Neural progenitor cell (in vitro differentiated cells): ENCODE measurements at regions not wholly inside any gene's neighbourhood (a gene's known extent, or its start where the extent isn't known, plus 50 kb on each side); places are given as distances from the start of the nearest gene placed in this dataset.

Experiments
- DNase-seq: peaks from one replicate; pipeline ENCODE4 v3.0.0-alpha.2; 2016; ENCODE audit warnings: low spot score
- H2AFZ ChIP-seq: fragments of 200-600 bp; sonication (generic); replicated peaks from 2 replicates; pipeline ENCODE4 v1.6.1; 2016; ENCODE audit warnings: antibody characterized with exemption
- H3F3A ChIP-seq: fragments of 200-600 bp; sonication (generic); 2 replicates; pipeline ENCODE4 v1.6.1; 2016; ENCODE audit warnings: antibody characterized with exemption, low read depth
- H3K27ac ChIP-seq: fragments of 200-600 bp; sonication (generic); 2 replicates; pipeline ENCODE4 v1.5.1; 2016; ENCODE audit warnings: mild to moderate bottlenecking
- H3K27me3 ChIP-seq: fragments of 200-600 bp; sonication (generic); 2 replicates; pipeline ENCODE4 v1.6.1; 2016; ENCODE audit warnings: mild to moderate bottlenecking, moderate library complexity
- H3K36me3 ChIP-seq: fragments of 200-600 bp; sonication (generic); 2 replicates; pipeline ENCODE4 v1.5.1; 2016
- H3K4me1 ChIP-seq: fragments of 200-600 bp; sonication (generic); 2 replicates; pipeline ENCODE4 v1.6.1; 2016; ENCODE audit warnings: mixed run types
- H3K4me2 ChIP-seq: fragments of 200-600 bp; sonication (generic); 2 replicates; pipeline ENCODE4 v1.6.1; 2016
- H3K4me3 ChIP-seq: fragments of 200-600 bp; sonication (generic); 2 replicates; pipeline ENCODE4 v1.5.1; 2016
- H3K79me2 ChIP-seq: fragments of 200-600 bp; sonication (generic); 2 replicates; pipeline ENCODE4 v1.6.1; 2016; ENCODE audit warnings: low read depth
- H3K9ac ChIP-seq: fragments of 200-600 bp; sonication (generic); 2 replicates; pipeline ENCODE4 v1.6.1; 2016
- H3K9me3 ChIP-seq: fragments of 200-600 bp; sonication (generic); 2 replicates; pipeline ENCODE4 v1.5.1; 2016; ENCODE audit warnings: low read depth
- H4K20me1 ChIP-seq: fragments of 200-600 bp; sonication (generic); 2 replicates; pipeline ENCODE4 v1.6.1; 2016; ENCODE audit warnings: low read depth
- H3K27ac Mint-ChIP-seq: 3 replicates; pipeline ENCODE4 v1.8.0; 2021; ENCODE audit warnings: mixed read lengths
- H3K27me3 Mint-ChIP-seq: 2 replicates; pipeline ENCODE4 v1.8.0; 2022; ENCODE audit warnings: low read depth, mild to moderate bottlenecking, inconsistent platforms, moderate library complexity, mixed read lengths; ENCODE audit not compliant: insufficient read depth
- H3K36me3 Mint-ChIP-seq: 3 replicates; pipeline ENCODE4 v1.8.0; 2021; ENCODE audit warnings: mixed read lengths
- H3K4me1 Mint-ChIP-seq: 3 replicates; pipeline ENCODE4 v1.8.0; 2021; ENCODE audit warnings: mixed read lengths
- H3K4me3 Mint-ChIP-seq: 3 replicates; pipeline ENCODE4 v1.8.0; 2021; ENCODE audit warnings: mild to moderate bottlenecking, moderate library complexity, mixed read lengths
- H3K9me3 Mint-ChIP-seq: 3 replicates; pipeline ENCODE4 v1.8.0; 2020; ENCODE audit warnings: mixed read lengths
- CTCF ChIP-seq: fragments of 200-600 bp; sonication (generic); IDR thresholded peaks from 2 replicates; pipeline ENCODE4 v1.5.1; 2017; ENCODE audit warnings: antibody characterized with exemption, mild to moderate bottlenecking
- EZH2 ChIP-seq: fragments of 200-600 bp; sonication (generic); IDR thresholded peaks from 2 replicates; pipeline ENCODE4 v1.6.1; 2017; ENCODE audit warnings: antibody characterized with exemption, mild to moderate bottlenecking, moderate library complexity
- EZH2phosphoT487 ChIP-seq: fragments of 200-600 bp; sonication (generic); IDR thresholded peaks from 2 replicates; pipeline ENCODE4 v1.6.1; 2017; ENCODE audit warnings: antibody characterized with exemption

DNA sequence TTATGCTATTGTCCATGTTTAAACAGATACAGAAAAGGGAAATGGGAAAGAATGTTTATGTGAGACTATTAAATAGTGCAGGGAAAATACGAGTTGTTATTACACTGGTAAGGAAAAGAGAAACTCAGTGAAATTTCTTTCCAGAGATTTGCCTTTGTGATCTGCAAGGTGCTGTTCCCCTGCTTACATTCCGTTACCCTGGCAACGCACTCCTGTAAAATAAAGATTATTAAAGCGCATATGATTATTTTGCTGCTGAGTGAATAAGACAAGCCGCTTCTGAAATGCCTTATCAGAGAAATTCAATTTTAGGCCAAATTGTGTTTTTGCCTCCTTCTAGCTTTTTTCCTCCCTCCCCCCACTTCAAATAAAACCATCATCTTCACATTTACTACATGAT, 328.6 kb upstream of the PMFBP1 start:
- peaks cover 8% of the 10 kb centered on the region for H3K4me1 ChIP-seq
- H3K4me2 ChIP-seq, result no peak overlapping the region
- H3K4me1 Mint-ChIP-seq, result peaks cover 25% of the 10 kb centered on the region
- H3K4me3 Mint-ChIP-seq, result no peak overlapping the region
- H3K27ac Mint-ChIP-seq, result no peak overlapping the region
- peaks cover 10% of the 10 kb centered on the region for H3F3A ChIP-seq
- H3K27ac ChIP-seq, result no peak overlapping the region
- no peaks in the 10 kb centered on the region for H4K20me1 ChIP-seq
- no peaks in the 10 kb centered on the region for H3K79me2 ChIP-seq
- no peaks in the 10 kb centered on the region for H3K9me3 Mint-ChIP-seq
- TF ChIP-seq CTCF (no peak), EZH2phosphoT487 (no peak), EZH2 (no peak)
- peaks cover under 1% of the 10 kb centered on the region for H3K36me3 Mint-ChIP-seq
- H3K27me3 Mint-ChIP-seq, result no peaks in the 10 kb centered on the region
- no peak overlapping the region for H3K4me3 ChIP-seq
- no peak overlapping the region for H2AFZ ChIP-seq
- H3K36me3 ChIP-seq, result no peaks in the 10 kb centered on the region
- DNase-seq, result no peak
- no peak overlapping the region for H3K9ac ChIP-seq
- H3K9me3 ChIP-seq, result no peaks in the 10 kb centered on the region
- no peaks in the 10 kb centered on the region for H3K27me3 ChIP-seq

DNA sequence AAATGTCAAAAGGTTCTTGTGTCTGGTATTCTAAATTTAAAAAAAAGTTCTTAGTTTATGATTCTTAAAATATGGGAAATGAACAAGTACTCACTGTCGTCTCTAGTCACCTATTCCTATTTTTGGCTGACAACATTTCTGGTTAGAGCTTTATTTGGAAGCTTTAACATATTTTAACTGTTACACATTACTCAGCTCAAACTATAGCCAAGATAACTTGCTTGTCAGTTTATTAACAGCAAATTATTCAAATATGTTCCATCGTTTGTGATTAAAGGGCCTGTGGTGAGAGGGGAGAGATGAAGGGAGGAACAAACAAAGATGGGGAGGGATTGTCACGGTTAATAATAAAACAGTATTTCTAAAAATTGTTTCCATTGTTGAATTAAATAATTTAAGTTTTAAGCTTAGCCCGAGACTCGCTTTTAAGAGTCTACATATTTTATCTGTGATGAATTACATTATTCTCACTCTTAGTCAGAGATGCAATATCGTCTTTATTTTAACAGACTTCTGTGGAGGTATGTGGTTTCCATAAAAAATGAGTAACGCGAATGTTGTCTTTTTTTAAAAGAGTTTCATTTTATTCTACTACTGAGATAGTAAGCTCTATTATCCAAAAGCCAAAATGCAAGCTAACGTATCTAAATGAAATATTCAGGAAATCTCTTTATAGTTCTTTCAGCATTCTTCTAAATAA, 321.9 kb upstream of the PMFBP1 start:
- Mint-ChIP-seq H3K9me3 (no peaks in the 10 kb centered on the region), H3K27me3 (no peaks in the 10 kb centered on the region), H3K27ac (no peak overlapping the region), H3K4me1 (peaks cover 7% of the 10 kb centered on the region), H3K36me3 (no peaks in the 10 kb centered on the region), H3K4me3 (no peak overlapping the region)
- no peak overlapping the region for H3K27ac ChIP-seq
- H3F3A ChIP-seq, result no peaks in the 10 kb centered on the region
- H3K4me2 ChIP-seq, result no peak overlapping the region
- DNase-seq, result no peak
- H3K4me1 ChIP-seq, result no peaks in the 10 kb centered on the region
- no peak for TF ChIP-seq CTCF
- no peak for TF ChIP-seq EZH2phosphoT487
- no peak for TF ChIP-seq EZH2
- H3K27me3 ChIP-seq, result no peaks in the 10 kb centered on the region
- H4K20me1 ChIP-seq, result no peaks in the 10 kb centered on the region
- H3K36me3 ChIP-seq, result no peaks in the 10 kb centered on the region
- no peaks in the 10 kb centered on the region for H3K79me2 ChIP-seq
- H3K9ac ChIP-seq, result no peak overlapping the region
- no peaks in the 10 kb centered on the region for H3K9me3 ChIP-seq
- H2AFZ ChIP-seq, result no peak overlapping the region
- no peak overlapping the region for H3K4me3 ChIP-seq

DNA sequence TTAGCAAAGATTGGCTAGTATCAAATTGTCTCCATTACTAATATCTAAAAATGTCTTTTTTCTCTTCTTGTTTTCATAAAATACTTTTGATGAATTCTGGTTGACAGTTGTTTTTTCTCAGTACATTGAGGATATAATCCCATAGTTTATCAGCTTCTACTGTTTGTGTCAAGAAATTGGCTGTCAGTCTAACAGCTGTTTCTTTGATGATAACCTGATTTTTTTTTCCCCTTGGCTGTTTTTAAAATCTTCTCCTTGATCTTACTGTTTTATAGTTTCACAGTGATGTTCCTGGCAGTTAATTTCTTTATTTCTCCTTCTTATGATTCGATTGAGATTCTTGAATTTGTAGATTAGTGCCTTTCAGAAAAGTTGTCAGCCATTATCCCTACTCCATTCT, 315.3 kb upstream of the PMFBP1 start:
- Histone ChIP-seq H3K9me3 (no peaks in the 10 kb centered on the region), H3K36me3 (peaks cover 8% of the 10 kb centered on the region), H3K4me1 (no peaks in the 10 kb centered on the region), H2AFZ (no peak overlapping the region), H3K79me2 (no peaks in the 10 kb centered on the region), H3F3A (no peaks in the 10 kb centered on the region), H3K9ac (no peak overlapping the region), H3K27ac (no peak overlapping the region), H3K27me3 (no peaks in the 10 kb centered on the region), H4K20me1 (no peaks in the 10 kb centered on the region), H3K4me2 (no peak overlapping the region), H3K4me3 (no peak overlapping the region)
- Mint-ChIP-seq H3K36me3 (peaks cover 7% of the 10 kb centered on the region), H3K27me3 (peaks cover 2% of the 10 kb centered on the region), H3K27ac (no peak overlapping the region), H3K4me3 (no peak overlapping the region), H3K9me3 (peaks cover 7% of the 10 kb centered on the region), H3K4me1 (peaks cover 2% of the 10 kb centered on the region)
- TF ChIP-seq CTCF (no peak), EZH2 (no peak), EZH2phosphoT487 (no peak)
- DNase-seq, result no peak
